GM13976 (cell line): ENCODE measurements at regions not wholly inside any gene's neighbourhood (a gene's known extent, or its start where the extent isn't known, plus 50 kb on each side); places are given as distances from the start of the nearest gene placed in this dataset.

ENCODE experiments used
- DNase-seq: peaks from one replicate; pipeline ENCODE4 v3.0.0; 2012; ENCODE audit warnings: low spot score
- in situ Hi-C: fragments of 300-500 bp; cut with MboI; formaldehyde crosslinking; loops from one replicate; pipeline ENCODE4 v1.12.0; 2022; ENCODE audit warnings: low sequenced_read_pairs, mixed read lengths, inconsistent platforms; ENCODE audit not compliant: unreplicated experiment
- TF ChIP-seq, protein P1 (sequence below): IDR thresholded peaks from 2 replicates; pipeline ENCODE4 v1.5.1; 2012; ENCODE audit warnings: borderline replicate concordance, mild to moderate bottlenecking; ENCODE audit not compliant: insufficient read depth; ENCODE audit errors: extremely low read depth, missing control alignments, control extremely low read depth

DNA sequence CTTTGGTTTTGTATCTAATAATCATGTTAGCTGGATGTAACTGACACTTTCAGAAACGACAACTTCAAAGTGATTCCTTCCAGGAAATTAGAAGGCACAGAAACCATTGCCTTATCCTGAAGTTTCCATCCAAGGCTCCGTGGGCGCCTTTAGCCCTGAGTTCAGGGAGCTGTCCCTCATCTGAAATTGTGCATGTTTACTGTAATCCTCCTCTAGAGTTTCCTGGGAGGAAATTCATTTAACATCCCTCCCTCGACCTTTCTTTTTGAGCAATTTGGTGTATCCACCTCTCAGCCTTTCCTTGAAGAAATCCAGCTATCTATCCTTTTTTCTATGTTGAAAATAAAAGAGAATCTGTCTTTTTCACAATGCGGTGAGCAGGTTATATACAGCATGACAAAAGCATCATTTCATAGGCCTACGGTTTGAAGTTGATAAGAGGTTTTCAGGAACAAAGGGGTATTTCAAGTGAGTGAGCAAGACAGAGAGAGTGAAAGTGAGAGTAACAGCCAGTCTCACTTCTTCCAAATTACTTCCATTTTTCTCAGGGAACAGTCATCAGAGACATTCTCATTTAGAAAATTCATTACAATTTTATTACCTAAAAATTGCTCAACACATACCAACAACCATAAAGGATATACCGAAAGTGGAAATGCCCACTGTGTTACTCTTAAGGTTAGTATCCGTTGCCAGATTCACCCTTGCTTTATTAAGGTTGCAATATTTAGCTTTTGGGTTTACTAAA is 167.3 kb downstream of the MREG start:
- TF ChIP-seq, protein P1, sequence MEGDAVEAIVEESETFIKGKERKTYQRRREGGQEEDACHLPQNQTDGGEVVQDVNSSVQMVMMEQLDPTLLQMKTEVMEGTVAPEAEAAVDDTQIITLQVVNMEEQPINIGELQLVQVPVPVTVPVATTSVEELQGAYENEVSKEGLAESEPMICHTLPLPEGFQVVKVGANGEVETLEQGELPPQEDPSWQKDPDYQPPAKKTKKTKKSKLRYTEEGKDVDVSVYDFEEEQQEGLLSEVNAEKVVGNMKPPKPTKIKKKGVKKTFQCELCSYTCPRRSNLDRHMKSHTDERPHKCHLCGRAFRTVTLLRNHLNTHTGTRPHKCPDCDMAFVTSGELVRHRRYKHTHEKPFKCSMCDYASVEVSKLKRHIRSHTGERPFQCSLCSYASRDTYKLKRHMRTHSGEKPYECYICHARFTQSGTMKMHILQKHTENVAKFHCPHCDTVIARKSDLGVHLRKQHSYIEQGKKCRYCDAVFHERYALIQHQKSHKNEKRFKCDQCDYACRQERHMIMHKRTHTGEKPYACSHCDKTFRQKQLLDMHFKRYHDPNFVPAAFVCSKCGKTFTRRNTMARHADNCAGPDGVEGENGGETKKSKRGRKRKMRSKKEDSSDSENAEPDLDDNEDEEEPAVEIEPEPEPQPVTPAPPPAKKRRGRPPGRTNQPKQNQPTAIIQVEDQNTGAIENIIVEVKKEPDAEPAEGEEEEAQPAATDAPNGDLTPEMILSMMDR = no peak
- in situ Hi-C loops = no loop called here
- DNase-seq = peak; percentile 36

DNA sequence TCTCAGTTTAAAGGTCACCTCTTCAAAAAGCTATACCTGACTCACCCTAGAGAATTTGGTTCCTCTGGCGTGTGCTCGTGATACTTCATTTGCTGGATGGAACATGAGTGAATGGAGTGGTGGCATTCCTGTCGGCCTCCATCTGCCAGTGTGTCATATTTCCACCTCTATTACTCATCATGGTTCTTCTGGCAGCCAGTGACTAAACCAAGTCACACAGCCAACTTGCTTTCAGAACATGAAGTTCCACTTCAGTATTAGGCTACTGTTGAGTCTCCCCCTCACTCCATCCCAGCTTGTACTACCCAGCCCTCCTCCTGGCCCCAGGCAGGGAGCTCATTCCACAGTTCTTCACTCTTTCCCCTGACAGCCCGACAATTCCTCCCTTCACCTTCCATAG is 169.8 kb downstream of the MREG start:
- in situ Hi-C loops = no loop called here
- TF ChIP-seq, protein P1 = no peak

DNA sequence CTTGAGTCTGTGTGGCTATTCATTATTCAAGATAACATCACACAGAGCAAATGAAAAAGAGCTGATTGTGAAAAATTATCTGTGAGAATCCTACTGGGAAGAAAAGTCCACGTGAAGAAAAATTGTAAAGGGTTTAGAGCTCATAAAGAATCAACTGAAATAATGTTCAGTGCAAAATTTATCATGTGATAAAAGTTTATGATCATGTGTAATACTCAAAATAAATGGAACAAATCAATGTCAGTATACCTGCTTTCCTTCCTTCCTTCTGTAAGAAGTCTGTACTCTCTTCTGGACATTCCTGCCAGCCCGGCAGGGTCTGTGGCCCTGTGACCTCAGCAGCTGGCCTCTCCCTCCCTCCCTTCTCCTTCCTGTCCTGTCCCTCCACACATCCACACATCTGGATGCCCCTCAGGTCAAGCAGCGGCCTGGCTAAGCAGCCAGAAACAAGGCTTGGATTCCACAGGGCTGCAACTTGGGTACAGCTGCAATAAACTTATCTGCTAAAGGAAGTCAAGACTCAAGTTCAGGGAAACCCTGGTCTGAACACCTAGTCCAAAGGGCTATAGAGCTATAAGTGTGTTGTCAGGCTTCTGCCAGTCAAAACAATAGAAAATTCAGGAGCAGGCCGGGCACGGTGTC is 172.1 kb downstream of the MREG start:
- TF ChIP-seq, protein P1 = no peak
- in situ Hi-C loops = no loop called here
- no peak for DNase-seq

More for the DNA sequence above, 169.8 kb downstream of the MREG start:
- DNase-seq = no peak

DNA sequence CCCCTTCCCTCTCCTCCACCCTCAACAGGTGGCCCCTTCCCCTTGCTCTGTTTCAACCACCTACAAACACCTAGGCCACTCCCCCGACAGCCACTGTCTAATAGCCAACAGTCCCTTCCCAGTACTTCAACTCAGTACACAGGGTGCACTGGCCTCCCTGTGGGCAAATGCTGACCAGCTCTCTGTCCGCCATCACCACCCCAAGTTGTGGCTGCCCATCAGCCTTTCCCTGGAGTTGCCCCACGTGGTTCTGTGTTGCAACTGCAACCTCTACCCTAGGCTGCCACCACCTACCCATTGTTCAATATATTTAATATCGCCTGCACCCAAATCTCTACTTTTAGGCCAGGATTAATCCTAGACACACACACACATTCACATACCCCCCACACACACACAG is 173.5 kb downstream of the MREG start:
- in situ Hi-C loops = no loop called here
- TF ChIP-seq, protein P1 = no peak
- no peak for DNase-seq

GRCh38 chr2:215839309-215839708 is 174.0 kb downstream of the MREG start:
- no peak for DNase-seq
- TF ChIP-seq, protein P1 = no peak
- in situ Hi-C loops = no loop called here

DNA sequence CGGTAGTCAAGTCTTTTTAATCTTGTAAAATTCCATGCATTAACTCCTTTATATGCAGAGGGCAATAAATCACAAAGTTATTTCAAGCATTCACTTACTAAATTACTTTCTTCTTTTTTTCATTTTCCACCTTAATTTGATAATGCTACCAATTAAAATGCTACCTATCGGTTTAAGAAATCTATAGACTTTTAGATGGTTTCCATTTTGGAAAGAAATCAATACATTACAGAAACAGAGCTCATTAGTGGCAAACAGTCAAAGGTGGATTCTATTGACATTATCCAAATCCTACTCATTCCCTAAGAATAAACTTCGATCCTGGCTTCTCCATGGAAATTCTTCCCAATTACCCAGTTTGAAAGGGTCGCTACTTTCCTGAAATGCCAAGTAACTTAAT is 176.5 kb downstream of the MREG start:
- no peak for DNase-seq
- TF ChIP-seq, protein P1 = no peak
- in situ Hi-C loops = no loop called here
